ENCODE measurements at regions not wholly inside any gene's neighbourhood (a gene's known extent, or its start where the extent isn't known, plus 50 kb on each side); places are given as distances from the start of the nearest gene placed in this dataset.
"Not testable (repeated sequence)": the region's sequence is repeated elsewhere in the genome, so short reads cannot be mapped to it uniquely, and the experiment has no call there.

DNA sequence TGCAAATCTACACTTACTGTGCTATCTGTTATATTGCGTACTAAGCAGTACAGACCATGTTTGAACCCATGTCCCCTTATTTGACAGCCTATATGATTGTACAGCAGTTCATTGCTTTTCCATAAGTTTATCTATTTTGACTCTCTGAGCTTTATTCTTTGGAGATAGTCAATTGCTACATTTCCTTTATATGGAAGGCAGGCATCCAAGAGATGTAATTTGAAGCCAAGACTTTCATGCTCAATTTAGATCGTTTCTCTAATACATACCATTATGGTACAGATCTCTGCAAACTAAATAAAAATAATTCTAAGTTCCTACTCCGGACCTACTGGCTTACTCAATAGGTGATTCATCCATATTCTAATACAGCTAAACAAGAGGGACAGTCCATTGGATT is 424.8 kb downstream of the TMEM38B start:
- DNase-seq: no peak

DNA sequence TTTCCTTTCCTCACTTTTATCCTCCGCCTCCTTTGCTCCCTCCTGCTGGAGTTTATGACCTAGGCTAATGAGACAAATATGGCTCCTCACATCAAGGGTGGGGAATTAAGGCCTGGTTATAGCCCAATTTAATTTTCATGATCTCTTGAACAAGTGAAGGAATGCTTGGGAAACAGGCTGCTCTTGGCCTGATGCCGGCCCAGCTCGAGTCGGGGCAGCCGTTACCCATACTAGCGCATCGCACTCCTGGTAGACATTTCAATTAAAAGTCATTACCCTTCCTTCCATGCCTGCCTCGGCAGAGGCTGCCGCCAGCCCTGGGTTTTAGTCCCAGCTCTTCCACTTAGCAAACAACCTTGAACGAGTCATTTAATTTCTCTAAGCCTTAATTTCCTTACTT is 425.7 kb downstream of the TMEM38B start:
- DNase-seq: no peak

DNA sequence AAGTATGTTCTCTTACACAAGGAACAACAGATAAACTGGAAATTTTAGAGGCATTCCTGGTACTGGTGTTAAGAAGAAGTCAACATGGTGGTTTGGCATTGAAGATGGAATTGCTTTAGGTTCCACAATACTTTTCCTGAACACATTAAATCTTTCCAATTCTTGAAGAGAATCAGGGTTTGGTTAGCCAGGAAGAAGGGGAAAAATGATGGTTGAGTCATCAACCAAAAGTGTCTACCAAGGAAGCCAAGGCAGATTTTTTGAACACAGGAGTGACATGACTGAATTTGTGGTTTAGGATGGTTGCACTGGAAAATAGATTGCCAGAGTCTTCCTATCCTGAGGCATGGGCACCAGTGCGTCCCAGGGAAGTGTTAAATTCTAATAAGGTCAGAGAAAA is 433.4 kb downstream of the TMEM38B start:
- no peak for DNase-seq

DNA sequence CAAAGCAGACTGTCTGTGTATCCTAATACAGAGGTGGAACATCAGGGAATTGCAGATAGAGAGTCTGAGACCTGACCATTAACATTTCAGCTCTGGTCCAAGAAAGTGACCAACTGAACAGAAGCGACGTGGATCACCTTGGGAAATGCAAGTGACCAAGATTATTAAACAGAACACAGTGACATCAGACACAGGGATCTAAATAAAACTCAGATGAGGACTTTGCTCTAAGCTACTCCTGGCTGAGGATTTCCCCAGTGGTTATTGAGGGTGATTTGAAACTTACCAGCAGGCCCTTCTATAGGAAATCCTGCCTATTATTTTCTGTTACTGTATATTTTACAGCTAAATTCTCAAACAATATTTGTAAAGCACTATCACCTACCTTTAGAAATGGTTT is 436.0 kb downstream of the TMEM38B start:
- no peak for DNase-seq

DNA sequence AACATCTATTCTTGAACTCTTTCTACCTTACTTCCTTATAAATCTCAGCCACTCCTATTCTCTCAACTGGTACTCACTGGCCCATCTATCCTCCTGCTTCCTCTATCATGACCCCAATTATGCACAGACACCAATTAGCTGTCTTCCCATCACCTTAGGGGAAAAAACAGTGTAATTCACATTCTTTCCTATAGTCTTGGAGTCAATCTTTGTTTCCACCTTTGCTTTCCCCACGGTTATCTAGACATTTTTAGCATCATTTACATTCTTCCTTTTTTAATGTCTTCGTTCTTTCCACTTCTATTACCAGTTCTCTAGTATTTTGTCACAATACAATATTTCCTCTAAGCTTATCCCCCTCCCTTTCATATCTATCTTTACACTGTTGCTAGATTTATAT is 449.4 kb downstream of the TMEM38B start:
- no peak for DNase-seq

DNA sequence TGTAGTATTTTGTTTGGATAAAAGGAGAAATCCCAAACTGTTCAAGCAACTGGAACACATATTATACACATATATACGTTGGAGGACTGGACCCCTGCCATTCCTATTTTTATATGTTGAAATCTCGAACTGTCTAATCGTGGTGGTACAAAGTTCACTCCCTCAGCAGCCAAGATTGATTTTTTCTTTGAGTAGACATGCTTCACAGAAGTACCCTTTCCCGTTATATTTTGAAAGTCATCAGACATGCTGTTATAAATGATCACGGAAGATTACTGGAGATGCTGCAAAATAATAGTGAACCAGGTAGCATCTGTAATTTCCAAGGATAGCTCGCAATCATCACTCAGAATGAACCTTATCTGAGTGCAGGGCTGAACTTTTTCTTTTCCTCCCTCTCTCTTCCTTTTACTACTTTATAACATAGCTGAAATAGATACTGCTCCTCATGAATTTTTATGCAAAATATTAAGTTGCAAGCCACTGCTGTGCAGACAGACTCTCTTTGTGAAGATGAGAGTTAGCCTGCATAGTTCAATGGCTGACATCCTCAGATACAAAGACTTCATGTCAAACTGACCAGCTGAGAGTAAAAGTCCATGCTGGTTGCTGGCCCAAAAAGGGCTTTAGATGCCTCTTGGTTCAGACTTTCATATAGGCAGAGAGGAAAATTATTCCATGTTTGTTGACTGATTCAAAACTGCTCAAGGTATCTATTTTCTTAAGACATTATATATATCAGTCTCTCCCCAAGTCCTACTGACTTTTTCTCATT is 451.9 kb downstream of the TMEM38B start:
- DNase-seq: no peak

DNA sequence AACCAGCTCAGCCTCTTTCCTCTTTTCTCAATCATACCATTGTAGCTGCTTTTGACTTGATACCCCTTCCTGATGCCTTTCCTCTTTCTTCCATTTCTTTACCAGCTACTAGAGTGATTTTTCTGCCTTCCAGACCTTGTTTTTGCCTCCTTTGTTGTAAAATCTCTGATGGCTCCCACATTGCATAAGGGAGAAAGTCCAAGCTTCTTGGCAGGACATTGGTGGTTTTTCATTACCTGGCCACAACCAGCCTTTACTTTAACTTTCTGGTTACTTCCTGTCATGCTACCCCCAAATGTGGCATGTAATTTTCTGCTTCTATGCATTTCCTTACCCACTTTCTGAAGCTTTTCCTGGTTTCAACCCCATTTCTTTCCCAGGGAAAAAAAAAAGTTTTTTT is 452.5 kb downstream of the TMEM38B start:
- no peak for DNase-seq

DNA sequence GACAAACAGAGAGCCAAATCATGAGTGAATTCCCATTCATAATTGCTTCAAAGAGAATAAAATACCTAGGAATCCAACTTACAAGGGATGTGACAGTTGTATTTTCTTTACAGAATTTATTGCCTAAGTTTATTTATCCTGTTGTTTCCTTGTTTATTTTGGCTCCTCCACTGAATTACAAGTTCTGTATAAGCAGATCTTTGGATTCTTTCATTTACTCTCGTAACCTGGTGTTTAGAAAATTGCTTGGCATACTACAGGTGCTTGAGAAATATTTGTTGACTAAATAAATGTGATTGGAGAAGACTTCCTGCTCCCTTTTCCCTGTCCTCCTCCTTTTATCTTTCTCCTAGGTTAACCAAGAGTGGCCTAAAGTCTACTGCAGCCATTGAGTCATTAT is 455.6 kb downstream of the TMEM38B start:
- no peak for DNase-seq

DNA sequence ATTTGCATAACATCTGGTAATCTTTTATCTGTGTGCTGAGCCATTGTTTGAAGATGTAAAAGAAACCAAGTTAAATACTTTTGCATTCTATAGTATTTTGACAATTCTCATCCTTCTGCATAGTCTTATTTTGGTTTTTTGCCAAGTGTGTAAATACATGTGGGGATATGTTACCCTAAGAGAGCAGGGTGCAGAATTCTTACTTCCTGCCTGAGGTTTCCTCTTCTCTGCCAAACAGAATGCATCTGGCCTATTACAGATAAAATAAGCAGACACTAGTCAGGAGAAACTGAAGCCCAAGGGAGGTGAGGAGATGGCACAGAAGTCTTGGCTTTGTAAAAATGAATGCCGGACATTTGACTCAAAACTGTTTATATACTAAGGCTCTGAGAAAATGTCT is 462.1 kb downstream of the TMEM38B start:
- DNase-seq: no peak

DNA sequence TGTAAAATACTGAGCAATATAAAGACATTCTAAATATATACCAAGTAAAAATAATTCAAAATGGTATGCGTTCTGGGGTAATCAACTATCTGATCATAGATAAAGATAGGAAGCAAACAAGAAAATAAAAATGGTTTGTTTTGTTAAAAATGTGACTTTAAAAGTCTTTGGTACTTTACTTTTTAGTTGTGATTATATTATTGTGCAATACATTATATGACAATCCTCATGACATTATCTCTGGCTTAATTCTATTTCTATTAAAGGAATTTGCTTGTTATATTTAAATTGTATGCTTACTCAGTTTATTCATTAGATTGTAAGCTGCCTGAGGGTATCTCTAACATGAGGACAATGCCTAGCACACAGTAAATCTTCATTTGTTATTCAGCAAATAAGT is 477.9 kb downstream of the TMEM38B start:
- DNase-seq: no peak

DNA sequence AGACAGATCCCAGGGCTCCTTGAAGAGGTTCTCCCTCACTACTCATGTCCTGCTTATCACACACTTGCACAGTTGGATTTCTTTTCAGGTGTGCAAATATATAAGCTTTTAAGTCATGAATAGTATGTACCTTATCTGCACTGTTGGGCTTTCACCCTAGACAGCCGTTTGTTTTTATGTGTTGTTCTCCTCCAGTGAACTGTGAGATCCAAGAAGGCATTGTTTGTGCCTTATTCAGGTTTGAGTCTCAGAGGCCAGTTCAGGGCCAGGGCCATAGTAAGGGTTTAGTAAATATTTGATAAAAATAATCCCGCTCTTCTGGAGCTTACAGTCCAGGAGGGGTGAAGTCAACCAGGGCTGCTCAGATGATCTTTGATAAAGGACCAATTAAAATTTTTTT is 480.0 kb downstream of the TMEM38B start:
- DNase-seq: no peak

DNA sequence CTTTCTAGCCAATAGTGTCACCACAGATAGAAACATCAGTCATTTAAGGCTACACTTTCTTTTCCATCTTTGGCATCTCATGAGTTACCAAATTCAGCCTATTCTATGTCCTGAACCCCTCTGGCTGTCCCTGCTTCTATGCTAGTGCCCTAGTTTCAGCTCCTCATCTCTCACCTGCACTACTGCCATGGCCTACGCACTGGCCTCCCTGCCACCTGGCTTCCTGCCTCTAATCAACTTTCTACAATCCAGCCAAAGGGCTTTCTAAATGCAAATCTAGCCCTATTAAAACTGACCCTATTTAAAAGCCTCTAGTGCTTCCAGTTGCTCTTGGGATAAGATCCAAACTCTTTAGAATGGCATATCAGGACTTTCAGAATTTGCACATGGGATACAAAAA is 482.9 kb downstream of the TMEM38B start:
- no peak for DNase-seq

DNA sequence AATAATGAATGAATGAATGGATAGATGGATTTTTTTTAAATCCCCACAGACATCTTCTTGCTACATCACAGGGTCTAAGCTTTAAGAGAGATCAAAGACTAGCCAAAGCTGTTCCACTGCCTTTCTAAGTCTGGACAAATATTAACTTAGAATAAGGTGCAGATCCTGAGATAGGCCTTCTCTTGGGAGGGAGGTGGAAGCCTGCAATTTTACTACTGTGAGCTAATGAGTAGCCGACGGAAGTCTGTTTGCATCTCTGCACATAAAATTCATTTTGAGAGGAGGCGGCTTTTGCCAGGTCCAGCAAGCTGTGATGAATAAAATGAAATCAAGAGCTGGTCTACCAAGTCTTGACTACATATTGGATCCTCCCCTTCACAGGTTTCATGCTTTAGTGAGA is 484.9 kb downstream of the TMEM38B start:
- no peak for DNase-seq

DNA sequence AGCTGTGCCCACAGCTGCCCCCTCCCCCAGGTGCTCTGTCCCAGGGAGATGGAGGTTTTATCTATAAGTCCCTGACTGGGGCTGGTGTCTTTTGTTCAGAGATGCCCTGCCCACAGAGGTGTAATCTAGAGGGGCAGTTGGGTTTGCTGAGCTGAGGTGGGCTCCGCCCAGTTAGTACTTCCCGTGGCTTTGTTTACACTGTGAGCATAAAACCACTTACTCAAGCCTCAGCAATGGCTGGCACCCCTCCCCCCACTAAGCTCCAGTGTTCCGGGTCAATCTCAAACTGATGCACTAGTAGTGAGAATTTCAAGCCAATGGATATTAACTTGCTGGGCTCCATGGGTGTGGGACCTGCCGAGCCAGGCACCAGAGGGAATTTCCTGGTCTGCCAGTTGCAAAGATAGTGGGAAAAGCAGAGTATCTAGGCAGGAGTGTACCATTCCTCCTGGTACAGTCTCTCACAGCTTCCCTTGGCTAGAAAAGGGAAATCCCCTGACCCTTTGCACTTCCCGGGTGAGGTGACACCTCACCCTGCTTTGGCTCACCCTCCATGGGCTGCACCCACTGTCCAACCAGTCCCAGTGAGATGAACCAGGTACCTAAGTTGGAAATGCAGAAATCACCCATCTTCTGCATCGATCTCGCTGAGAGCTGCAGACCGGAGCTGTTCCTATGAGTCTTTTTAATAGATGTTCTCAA is 509.6 kb downstream of the TMEM38B start:
- DNase-seq: not testable (repeated sequence)

DNA sequence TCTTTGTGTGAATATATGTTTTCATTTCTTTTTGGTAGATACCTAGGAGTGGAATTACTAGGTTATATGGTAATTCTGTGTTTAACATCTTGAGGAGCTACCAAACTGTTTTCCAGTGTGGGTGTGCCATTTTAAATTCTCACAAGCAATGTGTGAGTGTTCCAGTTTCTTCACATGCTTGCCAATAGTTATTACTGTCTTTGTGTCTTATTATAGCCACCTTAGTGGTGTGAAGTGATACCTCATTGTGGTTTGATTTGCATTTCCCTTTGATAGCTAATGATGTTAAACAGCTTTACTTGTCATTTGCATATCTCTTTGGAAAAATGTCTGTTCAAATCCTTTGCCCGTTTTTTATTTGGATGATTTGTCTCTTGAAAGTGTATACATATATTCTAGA is 513.0 kb downstream of the TMEM38B start:
- no peak for DNase-seq

DNA sequence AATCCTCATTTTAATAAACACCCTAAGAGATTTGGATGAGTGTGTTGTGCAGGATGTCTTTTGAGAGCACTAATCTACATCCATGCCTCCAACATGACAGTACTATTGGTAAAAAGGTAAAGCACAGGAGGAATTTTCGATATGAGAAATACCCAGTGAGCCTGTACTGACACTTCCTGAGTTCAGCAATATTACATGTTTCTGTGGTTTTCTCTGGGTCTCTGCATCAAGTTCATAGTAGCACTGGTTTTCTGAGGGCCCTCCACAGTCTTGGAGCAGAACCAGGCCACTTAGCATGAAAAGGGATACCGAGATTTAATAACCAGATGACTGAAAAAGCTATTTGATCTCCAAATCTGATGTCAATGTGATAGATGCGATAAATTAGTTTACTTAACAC is 524.1 kb downstream of the TMEM38B start:
- no peak for DNase-seq

DNA sequence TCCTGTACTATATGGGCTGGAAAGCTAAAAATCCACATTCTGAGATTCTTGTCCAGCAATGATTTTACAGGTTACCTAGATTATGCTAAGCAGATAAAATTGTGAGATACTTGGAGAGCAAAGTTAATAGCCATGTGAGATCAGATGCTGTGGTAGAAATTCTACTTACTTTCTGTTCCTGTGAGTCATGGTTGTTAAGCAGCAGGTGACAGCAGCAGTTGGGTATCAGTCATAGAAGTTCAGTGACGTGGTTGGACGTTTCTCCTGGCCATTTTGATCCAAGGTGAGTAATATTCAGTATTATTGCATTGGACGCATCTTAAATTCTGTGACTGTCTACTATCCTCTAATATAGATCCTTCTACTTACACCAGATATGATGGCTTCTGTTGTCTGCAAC is 524.5 kb downstream of the TMEM38B start:
- no peak for DNase-seq

DNA sequence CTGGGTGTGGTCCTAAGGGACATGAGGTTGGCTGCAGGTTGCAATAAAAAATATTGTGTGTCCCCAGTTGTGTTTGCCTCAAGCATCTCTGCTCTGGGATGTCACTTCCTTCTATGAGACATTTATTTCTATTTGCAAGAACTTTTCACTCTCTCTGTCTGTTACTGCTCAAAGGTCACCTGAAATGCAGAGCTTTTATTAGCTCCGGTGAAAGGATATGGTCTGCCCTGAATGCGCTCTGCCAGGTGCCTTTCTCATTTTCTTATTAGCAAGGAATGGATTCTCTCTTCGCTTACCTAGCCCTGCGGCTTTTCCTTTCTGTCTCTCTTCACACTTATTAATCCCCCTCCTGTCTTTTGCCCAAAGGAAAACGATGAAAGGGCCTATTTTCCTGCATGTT is 526.1 kb downstream of the TMEM38B start:
- DNase-seq: no peak

DNA sequence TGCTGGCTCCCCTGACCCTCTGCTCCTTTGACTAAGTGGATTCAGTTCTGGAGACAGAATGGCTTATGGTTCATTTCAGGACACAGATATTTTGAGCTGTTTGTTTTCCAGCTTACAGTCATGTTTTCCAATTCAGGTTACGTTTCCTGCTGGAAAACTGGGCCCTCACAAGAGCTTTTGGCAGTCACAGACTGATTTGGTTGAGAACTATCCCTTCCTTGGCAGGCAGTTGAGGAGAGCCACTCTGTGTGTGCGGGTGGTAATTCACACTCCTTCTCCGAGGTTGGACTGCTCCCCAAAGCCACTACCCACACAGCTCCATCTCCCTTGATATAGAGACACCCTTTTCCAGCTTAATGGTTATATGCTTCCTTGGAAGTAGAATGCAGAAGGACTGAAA is 534.5 kb downstream of the TMEM38B start:
- no peak for DNase-seq

DNA sequence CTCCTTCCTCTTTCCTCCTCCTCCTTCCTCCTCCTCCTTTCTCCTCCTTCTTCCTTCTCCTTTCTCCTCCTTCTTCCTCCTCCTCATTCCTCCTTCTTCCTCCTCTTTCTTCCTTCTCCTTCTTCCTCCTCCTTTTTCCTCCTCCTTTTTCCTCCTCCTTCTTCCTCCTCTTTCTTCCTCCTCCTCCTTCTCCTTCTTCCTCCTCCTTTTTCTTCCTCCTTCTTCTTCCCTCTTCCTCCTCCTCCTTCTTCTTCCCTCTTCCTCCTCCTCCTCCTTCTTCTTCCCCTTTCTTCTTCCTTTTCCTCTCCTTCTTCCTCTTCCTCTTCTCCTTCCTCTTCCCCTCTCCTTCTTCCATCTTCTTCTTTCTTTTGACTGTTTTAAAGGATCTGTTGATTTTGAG is 538.8 kb downstream of the TMEM38B start:
- no peak for DNase-seq

DNA sequence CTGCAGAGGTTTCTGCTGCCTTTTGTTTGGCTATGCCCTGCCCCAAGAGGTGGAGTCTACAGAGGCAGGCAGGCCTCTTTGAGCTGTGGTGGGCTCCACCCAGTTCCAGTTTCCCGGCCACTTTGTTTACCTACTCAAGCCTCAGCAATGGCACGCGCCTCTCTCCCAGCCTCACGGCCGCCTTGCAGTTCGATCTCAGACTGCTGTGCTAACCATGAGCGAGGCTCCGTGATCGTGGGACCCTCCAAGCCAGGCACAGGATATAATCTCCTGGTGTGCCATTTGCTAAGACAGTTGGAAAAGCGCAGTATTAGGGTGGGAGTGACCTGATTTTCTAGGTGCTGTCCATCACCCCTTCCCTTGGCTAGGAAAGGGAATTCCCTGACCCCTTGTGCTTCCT is 566.6 kb downstream of the TMEM38B start:
- not testable (repeated sequence) for DNase-seq

DNA sequence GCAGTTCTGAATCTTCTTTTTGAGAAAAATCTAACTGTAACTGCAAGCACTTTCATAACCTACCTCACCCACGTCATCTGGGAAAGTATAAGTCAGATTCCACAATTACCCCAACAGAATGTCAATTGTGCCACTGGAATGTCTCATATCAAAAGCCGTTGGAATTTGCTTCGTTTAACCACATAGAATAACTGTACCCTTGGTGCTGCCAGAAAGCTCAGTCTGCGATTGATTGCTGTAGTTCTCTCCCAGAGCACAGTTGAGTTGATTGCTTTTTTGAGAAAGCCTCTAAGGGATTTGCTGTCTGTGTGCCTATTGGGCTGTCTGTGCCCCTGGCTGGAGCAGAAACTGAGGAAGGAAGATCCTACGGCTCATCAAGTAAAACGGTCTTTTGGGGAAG is 583.6 kb downstream of the TMEM38B start:
- DNase-seq: no peak

DNA sequence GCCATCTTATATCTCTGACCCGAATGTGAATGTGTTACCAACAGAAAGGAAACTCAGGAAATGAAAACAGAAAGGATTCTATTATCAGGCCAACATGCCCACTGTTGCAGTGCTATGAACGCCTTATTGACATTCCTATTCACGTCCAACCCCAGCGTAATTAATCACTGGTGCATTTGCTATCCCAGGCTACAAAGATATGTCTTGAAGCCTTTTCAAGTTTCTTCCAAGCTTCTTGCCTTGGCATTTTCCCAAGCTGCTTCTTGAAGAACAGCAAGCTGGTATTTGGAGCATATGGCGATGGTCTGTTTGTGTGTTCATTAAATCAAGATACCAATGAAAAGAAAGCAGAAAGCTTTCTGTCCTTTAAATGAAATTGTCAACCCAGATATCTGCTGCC is 579.2 kb upstream of the ZNF462 start:
- no peak for DNase-seq

DNA sequence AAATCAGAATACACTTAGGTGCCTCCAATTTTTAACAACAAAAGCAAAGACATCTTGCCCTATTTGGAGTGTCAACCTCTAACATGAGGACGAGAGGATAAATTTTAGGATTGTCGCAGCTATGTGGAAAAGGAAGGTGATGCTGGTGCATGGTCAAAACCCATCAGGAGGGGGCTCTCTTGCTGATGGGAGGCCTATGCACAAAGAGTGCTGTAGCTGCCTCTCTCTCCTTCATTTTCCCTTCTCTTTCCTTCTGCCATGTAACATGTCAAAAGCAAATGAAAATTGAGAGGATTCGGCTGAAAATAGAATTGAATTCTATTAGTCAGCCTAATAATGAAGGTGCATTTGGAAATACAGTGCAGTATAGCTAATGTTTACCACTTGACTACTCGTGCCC is 578.7 kb upstream of the ZNF462 start:
- no peak for DNase-seq

DNA sequence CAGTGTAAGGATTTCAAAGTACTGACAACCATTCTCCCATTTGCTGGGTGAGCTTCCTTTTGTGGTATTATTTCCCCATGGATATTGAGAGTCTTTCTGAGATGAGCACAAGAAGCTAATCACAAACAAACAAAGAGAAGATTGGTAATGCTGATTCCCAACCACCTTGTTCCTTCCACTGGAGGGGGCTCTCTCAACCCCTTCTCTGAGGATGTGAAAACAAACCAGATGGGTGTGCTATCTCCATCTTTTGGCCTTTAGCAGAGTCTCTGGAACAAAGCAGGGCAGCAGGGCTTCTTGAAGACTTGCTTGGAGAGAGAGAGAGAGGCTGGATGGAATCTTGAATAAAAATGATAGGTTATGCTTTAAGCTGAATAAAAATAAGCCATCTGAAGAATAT is 576.7 kb upstream of the ZNF462 start:
- no peak for DNase-seq

Measured in activated CD8-positive, alpha-beta memory T cell treated with anti-CD3 and anti-CD28 coated beads for 24 hours (primary cell).